ENCODE measurements at regions not wholly inside any gene's neighbourhood (a gene's known extent, or its start where the extent isn't known, plus 50 kb on each side); places are given as distances from the start of the nearest gene placed in this dataset.

- TF ChIP-seq, protein P1, sequence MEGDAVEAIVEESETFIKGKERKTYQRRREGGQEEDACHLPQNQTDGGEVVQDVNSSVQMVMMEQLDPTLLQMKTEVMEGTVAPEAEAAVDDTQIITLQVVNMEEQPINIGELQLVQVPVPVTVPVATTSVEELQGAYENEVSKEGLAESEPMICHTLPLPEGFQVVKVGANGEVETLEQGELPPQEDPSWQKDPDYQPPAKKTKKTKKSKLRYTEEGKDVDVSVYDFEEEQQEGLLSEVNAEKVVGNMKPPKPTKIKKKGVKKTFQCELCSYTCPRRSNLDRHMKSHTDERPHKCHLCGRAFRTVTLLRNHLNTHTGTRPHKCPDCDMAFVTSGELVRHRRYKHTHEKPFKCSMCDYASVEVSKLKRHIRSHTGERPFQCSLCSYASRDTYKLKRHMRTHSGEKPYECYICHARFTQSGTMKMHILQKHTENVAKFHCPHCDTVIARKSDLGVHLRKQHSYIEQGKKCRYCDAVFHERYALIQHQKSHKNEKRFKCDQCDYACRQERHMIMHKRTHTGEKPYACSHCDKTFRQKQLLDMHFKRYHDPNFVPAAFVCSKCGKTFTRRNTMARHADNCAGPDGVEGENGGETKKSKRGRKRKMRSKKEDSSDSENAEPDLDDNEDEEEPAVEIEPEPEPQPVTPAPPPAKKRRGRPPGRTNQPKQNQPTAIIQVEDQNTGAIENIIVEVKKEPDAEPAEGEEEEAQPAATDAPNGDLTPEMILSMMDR (IDR thresholded peaks at IDR 0.05): no peak
- TF ChIP-seq POLR2A (IDR thresholded peaks at IDR 0.05): no peak
Observed at GRCh38 chr20:4471221-4471620, 215.0 kb upstream of the PRNP start.
